ENCODE measurements at regions not wholly inside any gene's neighbourhood (a gene's known extent, or its start where the extent isn't known, plus 50 kb on each side); places are given as distances from the start of the nearest gene placed in this dataset.

DNA sequence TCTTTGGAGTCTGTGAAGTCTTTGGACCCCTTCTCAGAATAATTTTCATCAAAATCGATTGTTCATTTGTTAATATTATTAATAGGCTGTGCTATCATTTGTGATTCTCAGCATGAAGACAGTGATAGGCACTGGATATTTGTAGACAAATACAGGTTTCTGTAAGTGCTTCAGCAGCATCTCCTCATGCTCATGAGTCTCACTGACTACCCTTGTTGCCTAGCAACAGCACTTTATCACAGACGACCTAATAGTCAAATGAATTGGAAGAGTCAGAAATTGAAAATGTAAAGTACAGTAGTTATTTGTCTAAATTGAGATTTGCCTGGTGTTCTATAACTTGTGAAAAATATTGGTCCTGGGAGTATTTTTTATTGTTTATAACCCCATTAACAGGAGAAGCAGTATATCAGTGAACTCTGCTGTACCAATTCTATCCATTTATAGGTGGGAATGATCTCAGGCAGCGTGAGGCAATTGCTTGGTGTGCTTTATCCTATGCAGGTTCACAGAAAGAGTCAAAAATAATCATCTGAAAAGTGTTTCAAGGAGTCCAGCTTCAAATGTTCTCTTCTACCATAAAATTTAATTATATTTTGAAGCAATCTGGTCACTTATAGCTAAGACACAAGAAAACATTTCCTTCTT is 684.6 kb downstream of the RFPL4B start:
- TF ChIP-seq CTCF (IDR thresholded peaks at IDR 0.05) (no peak), POLR2AphosphoS5 (IDR thresholded peaks at IDR 0.05) (no peak), POLR2A (IDR thresholded peaks at IDR 0.05) (no peak)
